ENCODE measurements at regions not wholly inside any gene's neighbourhood (a gene's known extent, or its start where the extent isn't known, plus 50 kb on each side); places are given as distances from the start of the nearest gene placed in this dataset.

- TF ChIP-seq, protein P1, sequence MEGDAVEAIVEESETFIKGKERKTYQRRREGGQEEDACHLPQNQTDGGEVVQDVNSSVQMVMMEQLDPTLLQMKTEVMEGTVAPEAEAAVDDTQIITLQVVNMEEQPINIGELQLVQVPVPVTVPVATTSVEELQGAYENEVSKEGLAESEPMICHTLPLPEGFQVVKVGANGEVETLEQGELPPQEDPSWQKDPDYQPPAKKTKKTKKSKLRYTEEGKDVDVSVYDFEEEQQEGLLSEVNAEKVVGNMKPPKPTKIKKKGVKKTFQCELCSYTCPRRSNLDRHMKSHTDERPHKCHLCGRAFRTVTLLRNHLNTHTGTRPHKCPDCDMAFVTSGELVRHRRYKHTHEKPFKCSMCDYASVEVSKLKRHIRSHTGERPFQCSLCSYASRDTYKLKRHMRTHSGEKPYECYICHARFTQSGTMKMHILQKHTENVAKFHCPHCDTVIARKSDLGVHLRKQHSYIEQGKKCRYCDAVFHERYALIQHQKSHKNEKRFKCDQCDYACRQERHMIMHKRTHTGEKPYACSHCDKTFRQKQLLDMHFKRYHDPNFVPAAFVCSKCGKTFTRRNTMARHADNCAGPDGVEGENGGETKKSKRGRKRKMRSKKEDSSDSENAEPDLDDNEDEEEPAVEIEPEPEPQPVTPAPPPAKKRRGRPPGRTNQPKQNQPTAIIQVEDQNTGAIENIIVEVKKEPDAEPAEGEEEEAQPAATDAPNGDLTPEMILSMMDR (IDR thresholded peaks at IDR 0.05; ENCODE audit: insufficient read depth, low read length), result no peak
- H3K4me3 ChIP-seq (ENCODE audit: low read depth, low read length), result no peak overlapping the region
- DNase-seq (ENCODE audit: low read depth), result no peak
Observed at GRCh38 chr12:22765421-22766130, 140.6 kb downstream of the ETNK1 start.

DNA sequence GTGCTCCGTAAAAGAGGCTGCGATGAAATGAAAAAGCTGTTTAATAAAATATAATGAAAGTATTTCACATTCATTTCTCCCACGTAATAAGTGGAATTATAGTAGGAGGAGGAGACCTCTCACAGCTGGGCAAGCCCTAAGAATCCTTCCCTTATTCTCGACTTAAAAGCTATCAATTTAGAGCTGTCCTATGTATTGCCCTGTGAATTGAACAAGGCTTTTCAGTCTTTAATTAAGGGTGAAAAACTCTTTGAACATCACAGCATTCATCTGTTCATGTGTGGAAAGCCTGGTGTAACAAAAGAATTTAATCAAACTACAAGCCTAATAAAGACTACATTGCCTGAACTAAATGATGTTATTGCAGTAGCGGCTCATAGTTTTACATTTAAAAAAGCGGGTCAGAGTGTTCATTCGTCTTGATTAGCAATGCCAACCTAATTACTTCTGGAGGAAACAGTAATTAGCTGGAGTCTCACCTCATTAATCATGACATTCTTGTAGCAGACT lies 142.0 kb downstream of the ETNK1 start:
- DNase-seq (ENCODE audit: low read depth), result no peak
- TF ChIP-seq, protein P1 (IDR thresholded peaks at IDR 0.05; ENCODE audit: insufficient read depth, low read length), result no peak
- no peak overlapping the region for H3K4me3 ChIP-seq (ENCODE audit: low read depth, low read length)

DNA sequence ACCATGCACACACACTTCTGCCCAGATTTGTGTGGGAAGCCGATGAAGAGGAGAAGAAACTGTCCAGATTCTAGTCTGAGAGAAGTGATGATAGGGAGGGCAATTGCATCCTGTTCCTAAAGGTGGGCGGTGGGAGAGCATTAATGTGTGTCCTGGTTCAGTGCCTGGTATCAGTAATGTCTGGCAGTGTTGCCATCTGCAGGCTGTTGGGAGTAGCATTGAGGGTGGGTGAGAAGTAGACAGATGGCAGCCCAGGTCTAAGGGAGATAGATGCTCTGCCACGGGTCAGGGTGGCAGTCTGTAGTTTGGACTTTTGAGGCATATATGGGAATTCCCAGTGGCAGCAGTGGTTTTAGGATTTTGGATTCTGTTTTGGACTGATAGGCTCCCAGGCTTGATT lies 156.4 kb downstream of the ETNK1 start:
- TF ChIP-seq, protein P1 (IDR thresholded peaks at IDR 0.05; ENCODE audit: insufficient read depth, low read length), result no peak
- H3K4me3 ChIP-seq (ENCODE audit: low read depth, low read length), result no peak overlapping the region

GRCh38 chr12:22787557-22787956 lies 162.6 kb downstream of the ETNK1 start:
- TF ChIP-seq, protein P1 (IDR thresholded peaks at IDR 0.05; ENCODE audit: insufficient read depth, low read length), result no peak
- DNase-seq (ENCODE audit: low read depth), result peak; percentile 64
- no peak overlapping the region for H3K4me3 ChIP-seq (ENCODE audit: low read depth, low read length)

More for the DNA sequence above, 156.4 kb downstream of the ETNK1 start:
- DNase-seq (ENCODE audit: low read depth), result no peak

DNA sequence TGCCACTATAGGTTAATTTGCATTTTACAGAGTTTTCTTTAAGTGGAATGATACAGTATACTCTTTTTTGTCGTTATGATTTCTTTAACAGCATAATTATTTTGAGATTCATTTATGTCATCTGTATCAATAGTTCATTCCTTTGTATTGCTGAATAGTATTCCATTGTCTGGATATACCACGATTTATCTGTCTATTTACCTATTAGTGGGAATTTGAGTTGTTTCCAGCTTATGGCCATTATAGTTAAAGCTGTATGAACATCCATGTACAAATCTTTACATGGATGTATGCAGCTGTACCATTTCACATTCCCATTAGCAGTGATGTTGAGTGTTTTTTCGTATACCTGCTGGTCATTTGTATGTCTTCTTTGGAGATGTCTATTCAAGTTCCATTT lies 163.9 kb downstream of the ETNK1 start:
- DNase-seq (ENCODE audit: low read depth), result no peak
- TF ChIP-seq, protein P1 (IDR thresholded peaks at IDR 0.05; ENCODE audit: insufficient read depth, low read length), result no peak
- no peak overlapping the region for H3K4me3 ChIP-seq (ENCODE audit: low read depth, low read length)

- DNase-seq (ENCODE audit: low read depth), result no peak
- TF ChIP-seq, protein P1 (IDR thresholded peaks at IDR 0.05; ENCODE audit: insufficient read depth, low read length), result no peak
- no peak overlapping the region for H3K4me3 ChIP-seq (ENCODE audit: low read depth, low read length)
Observed at GRCh38 chr12:22792138-22792537, 167.2 kb downstream of the ETNK1 start.

Measured in fibroblast of the aortic adventitia (primary cell).